Right renal cortex interstitium (tissue), 3 donors: ENCODE measurements at regions not wholly inside any gene's neighbourhood (a gene's known extent, or its start where the extent isn't known, plus 50 kb on each side); places are given as distances from the start of the nearest gene placed in this dataset.
"Not testable (repeated sequence)": the region's sequence is repeated elsewhere in the genome, so short reads cannot be mapped to it uniquely, and the experiment has no call there.

Experiments
- DNase-seq, 3 donors: peaks; one replicate each; pipeline ENCODE4 v3.0.0-alpha.2; 2013; ENCODE audit warnings: low read depth in 3 of 3, low spot score in 2 of 3

GRCh38 chr14:30349520-30349919 is 209.4 kb upstream of the G2E3 start:
- DNase-seq = no peak

- DNase-seq = no peak
Observed at GRCh38 chr14:30354439-30354838, 204.5 kb upstream of the G2E3 start.

- DNase-seq = no peak
Observed at GRCh38 chr14:30355431-30355913, 203.5 kb upstream of the G2E3 start.

DNA sequence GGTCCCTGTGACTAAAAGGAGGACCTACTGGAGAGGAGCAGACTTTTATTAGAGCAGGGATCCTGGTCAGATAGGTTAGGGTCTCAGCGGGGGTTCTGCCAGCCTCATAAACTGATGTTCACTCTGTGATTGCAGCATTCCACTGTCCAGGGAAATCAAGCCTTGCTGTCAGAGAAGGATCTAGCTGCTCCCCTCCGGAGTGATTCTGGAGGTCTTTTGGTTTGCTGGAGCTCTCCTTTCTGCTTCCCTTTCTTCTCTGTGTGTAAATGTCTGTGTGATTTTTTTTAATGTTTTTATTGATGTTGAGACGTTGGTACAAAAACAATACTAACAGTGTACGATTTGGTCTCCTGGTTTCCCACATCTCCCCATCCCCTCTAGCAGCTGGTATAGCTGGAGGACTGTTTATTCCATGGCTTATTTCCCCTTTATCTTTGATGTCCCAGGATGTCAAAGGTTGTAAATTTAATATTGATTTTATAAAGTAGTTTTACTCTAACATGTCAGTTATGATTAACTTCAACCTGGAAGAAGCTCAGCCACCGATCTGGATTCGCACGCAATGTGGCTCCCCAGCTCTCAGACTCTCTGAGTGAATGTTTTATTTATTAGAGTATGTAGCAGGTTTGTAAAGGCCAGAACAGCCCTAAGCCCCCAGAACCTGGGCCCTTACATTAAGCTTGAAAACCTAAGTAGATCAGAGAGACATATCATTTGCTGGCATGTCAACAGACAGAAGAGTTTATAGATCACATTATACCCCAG is 202.3 kb upstream of the G2E3 start:
- DNase-seq = no peak

GRCh38 chr14:30357791-30358190 is 201.2 kb upstream of the G2E3 start:
- no peak for DNase-seq

- DNase-seq = no peak
Observed at GRCh38 chr14:30362369-30363218, 196.4 kb upstream of the G2E3 start.

DNA sequence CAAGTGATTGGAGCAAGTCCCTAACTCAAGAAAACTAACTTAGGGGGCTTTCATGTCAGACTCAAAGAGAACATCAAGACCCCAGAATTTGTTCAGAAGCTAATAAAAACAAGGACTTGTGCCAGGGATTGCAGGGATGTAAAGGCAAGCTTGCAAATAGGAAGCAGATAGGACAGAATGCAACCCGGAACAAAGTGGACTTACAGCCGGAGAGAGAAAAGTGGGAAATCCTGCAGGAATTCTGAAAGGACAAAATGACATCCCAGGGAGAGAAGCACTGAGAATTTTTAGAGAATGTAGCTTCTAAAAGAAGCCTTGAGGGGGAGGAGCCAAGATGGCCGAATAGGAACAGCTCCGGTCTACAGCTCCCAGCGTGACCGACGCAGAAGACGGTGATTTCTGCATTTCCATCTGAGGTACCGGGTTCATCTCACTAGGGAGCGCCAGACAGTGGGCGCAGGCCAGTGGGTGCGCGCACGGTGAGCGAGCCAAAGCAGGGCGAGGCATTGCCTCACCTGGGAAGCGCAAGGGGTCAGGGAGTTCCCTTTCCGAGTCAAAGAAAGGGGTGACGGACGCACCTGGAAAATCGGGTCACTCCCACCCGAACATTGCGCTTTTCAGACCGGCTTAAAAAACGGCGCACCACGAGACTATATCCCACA is 195.6 kb upstream of the G2E3 start:
- DNase-seq = not testable (repeated sequence)

DNA sequence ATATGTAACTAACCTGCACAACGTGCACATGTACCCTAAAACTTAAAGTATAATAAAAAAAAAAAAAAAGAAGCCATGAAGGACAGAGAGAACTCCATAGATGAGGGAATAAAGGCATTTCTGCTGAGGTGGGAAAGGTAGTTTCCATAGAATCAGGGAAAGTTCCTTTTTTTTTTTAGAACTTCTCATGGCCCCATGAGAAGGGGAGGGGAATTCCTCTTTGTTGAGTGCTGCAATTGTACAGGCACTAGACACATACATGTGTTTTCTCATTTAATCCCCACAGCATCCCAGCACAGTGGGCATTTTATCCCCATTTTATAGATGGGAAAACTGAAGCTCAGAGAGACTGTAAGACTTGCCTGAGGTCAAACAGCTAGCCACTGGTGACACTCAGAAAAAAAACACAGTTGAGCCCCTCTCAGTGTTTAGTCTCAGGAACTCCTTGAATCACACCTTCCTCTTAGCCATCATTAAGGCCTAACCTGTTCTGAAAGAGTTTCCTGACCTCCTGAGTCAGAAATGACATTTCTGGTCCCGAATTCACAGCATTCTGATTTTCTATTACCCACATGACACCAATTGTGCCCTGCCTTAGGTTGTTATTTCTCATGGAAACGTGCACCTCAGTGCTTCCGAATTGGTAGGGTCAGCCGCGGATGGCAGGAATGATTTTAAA is 189.3 kb upstream of the G2E3 start:
- no peak for DNase-seq

GRCh38 chr14:30373053-30373452 is 185.9 kb upstream of the G2E3 start:
- no peak for DNase-seq

GRCh38 chr14:30373526-30373925 is 185.4 kb upstream of the G2E3 start:
- DNase-seq = no peak

GRCh38 chr14:30375296-30375892 is 183.6 kb upstream of the G2E3 start:
- DNase-seq = peak in 1 of 3 donors; percentile 10

- DNase-seq = no peak
Observed at GRCh38 chr14:30381861-30382480, 177.0 kb upstream of the G2E3 start.

GRCh38 chr14:30385925-30386324 is 173.0 kb upstream of the G2E3 start:
- DNase-seq = no peak

GRCh38 chr14:30387871-30388270 is 171.1 kb upstream of the G2E3 start:
- DNase-seq = no peak

DNA sequence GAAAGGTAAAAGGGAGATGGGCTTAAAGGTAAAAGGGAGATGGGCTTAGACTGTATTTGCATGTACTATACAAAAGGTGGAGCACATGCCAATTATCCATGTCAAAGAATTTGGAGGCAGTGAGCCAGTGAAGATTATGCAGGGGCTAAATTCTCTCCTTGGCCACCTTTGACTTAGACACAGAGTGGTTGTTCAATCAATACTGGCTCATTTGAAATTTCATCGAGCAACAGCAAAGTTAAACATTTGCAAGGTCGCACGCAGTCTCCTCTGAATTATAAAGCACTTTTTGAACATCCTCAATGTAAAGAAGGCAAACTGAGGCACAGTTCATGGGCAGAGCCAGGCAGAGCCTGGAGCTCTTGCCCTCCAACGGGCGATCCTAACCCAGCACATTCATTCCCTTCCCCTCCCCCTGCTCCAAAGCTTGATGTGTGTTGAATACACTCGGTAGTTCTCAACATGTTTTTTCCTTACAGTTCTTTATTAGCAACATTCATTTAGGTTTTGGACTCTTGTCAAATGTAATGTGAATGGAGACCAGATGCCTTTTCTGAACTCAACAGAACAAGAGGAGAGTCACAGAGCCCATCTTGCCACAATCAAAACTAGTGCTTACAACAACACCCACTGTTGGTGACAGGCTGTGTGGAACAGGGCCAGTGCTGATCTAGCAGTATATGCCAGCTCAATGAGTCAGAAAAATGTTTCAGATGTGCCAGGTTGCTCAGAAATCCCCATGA is 169.7 kb upstream of the G2E3 start:
- DNase-seq = no peak

DNA sequence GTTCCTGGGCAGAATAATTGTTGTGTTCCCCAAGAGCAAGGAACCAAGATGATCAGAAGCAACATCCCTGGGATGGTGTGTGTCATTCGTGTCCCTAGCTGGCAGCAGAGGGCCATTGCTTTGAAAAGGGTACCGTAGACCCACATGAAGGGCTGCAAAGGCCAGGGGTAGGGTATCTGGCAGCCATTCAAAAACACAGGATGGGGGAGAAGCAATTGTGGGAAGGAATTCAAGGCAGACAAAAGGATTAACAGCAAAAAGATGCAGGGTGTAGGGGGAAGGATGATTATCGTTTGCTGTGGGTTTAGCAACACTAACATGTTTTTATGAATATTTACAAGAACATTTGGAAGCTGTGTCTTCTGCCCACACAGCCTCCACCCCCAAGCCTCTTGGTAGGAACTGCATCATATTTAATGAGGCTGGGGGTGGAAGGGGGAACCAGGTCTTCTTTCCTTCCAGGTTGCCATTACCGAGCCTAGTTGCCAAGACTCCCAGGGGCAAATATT is 169.0 kb upstream of the G2E3 start:
- no peak for DNase-seq

DNA sequence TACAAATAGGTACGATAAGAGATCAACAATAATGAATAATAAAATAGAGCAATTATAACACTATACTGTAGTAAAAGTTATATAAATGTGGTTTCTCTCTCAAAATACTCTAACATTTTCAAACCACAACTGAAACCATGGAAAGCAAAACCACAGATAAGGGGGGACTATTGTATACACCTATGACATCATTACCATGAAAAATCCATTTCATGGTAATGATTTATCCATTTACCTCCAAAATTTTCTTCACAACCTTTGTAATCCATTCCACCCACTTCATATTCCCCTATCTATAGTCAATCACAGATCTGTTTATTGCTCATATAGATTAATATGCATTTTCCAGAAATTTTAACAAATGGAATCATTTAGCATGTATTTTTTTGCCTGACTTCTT is 163.9 kb upstream of the G2E3 start:
- no peak for DNase-seq

- no peak for DNase-seq
Observed at GRCh38 chr14:30402846-30403245, 156.1 kb upstream of the G2E3 start.

GRCh38 chr14:30403791-30404190 is 155.2 kb upstream of the G2E3 start:
- DNase-seq = no peak
